CD4-positive, alpha-beta T cell treated with Interleukin-1 beta for 1 hour (primary cell): ENCODE measurements at regions not wholly inside any gene's neighbourhood (a gene's known extent, or its start where the extent isn't known, plus 50 kb on each side); places are given as distances from the start of the nearest gene placed in this dataset.
"Not testable (repeated sequence)": the region's sequence is repeated elsewhere in the genome, so short reads cannot be mapped to it uniquely, and the experiment has no call there.

Source experiments
- DNase-seq, 2 donors: peaks; one replicate each; pipeline ENCODE4 v3.0.0-alpha.2; 2020 to 2022

GRCh38 chr6:4486568-4487315 is 289.5 kb upstream of the CDYL start:
- no peak for DNase-seq

- no peak for DNase-seq
Measured at GRCh38 chr6:4485735-4486134, 290.5 kb upstream of the CDYL start.

GRCh38 chr6:4482461-4482860 is 293.7 kb upstream of the CDYL start:
- no peak for DNase-seq

GRCh38 chr6:4480788-4481735 is 295.1 kb upstream of the CDYL start:
- no peak for DNase-seq

GRCh38 chr6:4478098-4478497 is 298.1 kb upstream of the CDYL start:
- no peak for DNase-seq

GRCh38 chr6:4474810-4475209 is 301.4 kb upstream of the CDYL start:
- no peak for DNase-seq

GRCh38 chr6:4472969-4473642 is 303.1 kb upstream of the CDYL start:
- no peak for DNase-seq

GRCh38 chr6:4472222-4472621 is 304.0 kb upstream of the CDYL start:
- DNase-seq = no peak

GRCh38 chr6:4471515-4471914 is 304.7 kb upstream of the CDYL start:
- DNase-seq = not testable (repeated sequence)

- no peak for DNase-seq
Measured at GRCh38 chr6:4470698-4471210, 305.4 kb upstream of the CDYL start.

- DNase-seq = no peak
Measured at GRCh38 chr6:4466769-4467480, 309.3 kb upstream of the CDYL start.

GRCh38 chr6:4466261-4466660 is 309.9 kb upstream of the CDYL start:
- DNase-seq = no peak

GRCh38 chr6:4464638-4465037 is 311.6 kb upstream of the CDYL start:
- DNase-seq = no peak

- DNase-seq = no peak
Measured at GRCh38 chr6:4463236-4463635, 313.0 kb upstream of the CDYL start.

- no peak for DNase-seq
Measured at GRCh38 chr6:4460586-4461475, 315.4 kb upstream of the CDYL start.

GRCh38 chr6:4459996-4460395 is 316.2 kb upstream of the CDYL start:
- no peak for DNase-seq

- no peak for DNase-seq
Measured at GRCh38 chr6:4459032-4459431, 317.2 kb upstream of the CDYL start.

GRCh38 chr6:4451718-4452117 is 316.3 kb upstream of the ECI2 start:
- DNase-seq = no peak

- DNase-seq = no peak
Measured at GRCh38 chr6:4451081-4451480, 315.7 kb upstream of the ECI2 start.

GRCh38 chr6:4450237-4450636 is 314.9 kb upstream of the ECI2 start:
- DNase-seq = no peak

GRCh38 chr6:4449409-4449808 is 314.0 kb upstream of the ECI2 start:
- DNase-seq = no peak

GRCh38 chr6:4448841-4449240 is 313.5 kb upstream of the ECI2 start:
- DNase-seq = no peak
